Fibroblast of lung (primary cell): ENCODE measurements at regions not wholly inside any gene's neighbourhood (a gene's known extent, or its start where the extent isn't known, plus 50 kb on each side); places are given as distances from the start of the nearest gene placed in this dataset.

Experiments used
- DNase-seq, 2 donors: peaks; one replicate each; pipeline versions ENCODE4 v3.0.0 to v3.0.0-alpha.2; 2010; ENCODE audit warnings: low read depth in 2 of 2
- H2AFZ ChIP-seq: 2 replicates; pipeline ENCODE4 v1.5.1; 2012; ENCODE audit warnings: low read length, control low read depth, inconsistent platforms
- H3K27ac ChIP-seq: 2 replicates; pipeline ENCODE4 v1.5.1; 2011; ENCODE audit warnings: low read length, control low read depth; ENCODE audit not compliant: insufficient read depth
- H3K27me3 ChIP-seq: 2 replicates; pipeline ENCODE4 v1.5.1; 2011; ENCODE audit warnings: mild to moderate bottlenecking, low read length; ENCODE audit not compliant: control insufficient read depth, insufficient read depth
- H3K36me3 ChIP-seq: 2 replicates; pipeline ENCODE4 v1.5.1; 2011; ENCODE audit warnings: low read length; ENCODE audit not compliant: control insufficient read depth, insufficient read depth
- H3K4me1 ChIP-seq: 2 replicates; pipeline ENCODE4 v1.5.1; 2011; ENCODE audit warnings: low read length; ENCODE audit not compliant: control insufficient read depth, insufficient read depth; ENCODE audit errors: extremely low read depth
- H3K4me2 ChIP-seq: 2 replicates; pipeline ENCODE4 v1.5.1; 2011; ENCODE audit warnings: low read length, control low read depth; ENCODE audit not compliant: insufficient read depth; ENCODE audit errors: extremely low read depth
- H3K4me3 ChIP-seq, 4 experiments: fragments of 200-600 bp in 1 of 4; sonication (generic) in 1 of 4; replicated peaks in 1 of 4; 2 replicates each; pipeline ENCODE4 v1.5.1; 2011 to 2016; ENCODE audit warnings: low read length in 4 of 4, low read depth in 3 of 4, mild to moderate bottlenecking in 3 of 4, control low read depth in 2 of 4, inconsistent platforms in 1 of 4, mixed read lengths in 1 of 4; ENCODE audit not compliant: insufficient read depth in 1 of 4; ENCODE audit errors: control extremely low read depth in 1 of 4
- H3K79me2 ChIP-seq: 2 replicates; pipeline ENCODE4 v1.5.1; 2012; ENCODE audit warnings: mild to moderate bottlenecking, low read length, inconsistent platforms; ENCODE audit not compliant: control insufficient read depth, insufficient read depth
- H3K9ac ChIP-seq: 2 replicates; pipeline ENCODE4 v1.5.1; 2011; ENCODE audit warnings: mild to moderate bottlenecking, low read length, control low read depth; ENCODE audit not compliant: insufficient read depth
- H3K9me3 ChIP-seq: 2 replicates; pipeline ENCODE4 v1.5.1; 2012; ENCODE audit warnings: low read depth, low read length; ENCODE audit not compliant: control insufficient read depth, insufficient read depth
- H4K20me1 ChIP-seq: 2 replicates; pipeline ENCODE4 v1.5.1; 2011; ENCODE audit warnings: low read length; ENCODE audit not compliant: control insufficient read depth, insufficient read depth; ENCODE audit errors: extremely low read depth
- EZH2 ChIP-seq: IDR thresholded peaks from 2 replicates; pipeline ENCODE4 v1.5.1; 2012; ENCODE audit warnings: low read length, control low read depth, mild to moderate bottlenecking; ENCODE audit errors: missing control alignments
- TF ChIP-seq, protein P1 (sequence below), 2 donors: IDR thresholded peaks in 1 of 2; conservative IDR thresholded peaks in 1 of 2; 1 replicate in 1 of 2; 2 replicates in 1 of 2; pipeline ENCODE4 v1.5.1; 2011 to 2012; ENCODE audit warnings: low read length in 2 of 2, control low read depth in 1 of 2, inconsistent platforms in 1 of 2, low read depth in 1 of 2, mild to moderate bottlenecking in 1 of 2

DNA sequence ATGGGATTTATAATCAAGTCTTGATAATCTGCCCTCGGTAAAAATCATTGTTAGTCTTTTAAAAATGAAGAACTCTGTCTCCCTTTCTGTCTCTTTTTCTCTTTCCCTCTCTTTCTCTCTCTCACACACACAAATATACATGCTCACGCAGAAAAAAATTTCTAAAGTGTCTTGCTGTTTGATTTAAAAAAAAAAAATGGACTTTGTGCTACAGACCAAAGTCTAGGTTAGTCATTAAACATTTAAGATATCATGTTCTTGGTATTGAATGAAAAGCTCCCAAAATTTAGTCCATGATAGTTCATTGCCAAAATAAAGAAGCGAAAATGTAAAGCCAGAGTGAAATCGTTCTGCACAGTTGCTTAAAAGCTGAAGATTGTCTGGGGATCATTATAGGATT lies 665.8 kb downstream of the SORCS1 start:
- Histone ChIP-seq H3K4me1 (no peaks in the 10 kb centered on the region), H3K27ac (no peak overlapping the region), H3K9ac (no peak overlapping the region), H3K27me3 (no peaks in the 10 kb centered on the region), H3K79me2 (no peaks in the 10 kb centered on the region), H4K20me1 (no peaks in the 10 kb centered on the region), H3K4me3 (no peak overlapping the region), H2AFZ (no peak overlapping the region), H3K36me3 (no peaks in the 10 kb centered on the region), H3K4me2 (no peak overlapping the region), H3K9me3 (no peaks in the 10 kb centered on the region)
- TF ChIP-seq, protein P1, sequence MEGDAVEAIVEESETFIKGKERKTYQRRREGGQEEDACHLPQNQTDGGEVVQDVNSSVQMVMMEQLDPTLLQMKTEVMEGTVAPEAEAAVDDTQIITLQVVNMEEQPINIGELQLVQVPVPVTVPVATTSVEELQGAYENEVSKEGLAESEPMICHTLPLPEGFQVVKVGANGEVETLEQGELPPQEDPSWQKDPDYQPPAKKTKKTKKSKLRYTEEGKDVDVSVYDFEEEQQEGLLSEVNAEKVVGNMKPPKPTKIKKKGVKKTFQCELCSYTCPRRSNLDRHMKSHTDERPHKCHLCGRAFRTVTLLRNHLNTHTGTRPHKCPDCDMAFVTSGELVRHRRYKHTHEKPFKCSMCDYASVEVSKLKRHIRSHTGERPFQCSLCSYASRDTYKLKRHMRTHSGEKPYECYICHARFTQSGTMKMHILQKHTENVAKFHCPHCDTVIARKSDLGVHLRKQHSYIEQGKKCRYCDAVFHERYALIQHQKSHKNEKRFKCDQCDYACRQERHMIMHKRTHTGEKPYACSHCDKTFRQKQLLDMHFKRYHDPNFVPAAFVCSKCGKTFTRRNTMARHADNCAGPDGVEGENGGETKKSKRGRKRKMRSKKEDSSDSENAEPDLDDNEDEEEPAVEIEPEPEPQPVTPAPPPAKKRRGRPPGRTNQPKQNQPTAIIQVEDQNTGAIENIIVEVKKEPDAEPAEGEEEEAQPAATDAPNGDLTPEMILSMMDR (conservative IDR thresholded peaks at IDR 0.05 in 1 of 2, IDR thresholded peaks at IDR 0.05 in 1 of 2; ENCODE audit: low read depth in 1 of 2, low read length in 2 of 2): no peak
- no peak for TF ChIP-seq EZH2
- DNase-seq: no peak

DNA sequence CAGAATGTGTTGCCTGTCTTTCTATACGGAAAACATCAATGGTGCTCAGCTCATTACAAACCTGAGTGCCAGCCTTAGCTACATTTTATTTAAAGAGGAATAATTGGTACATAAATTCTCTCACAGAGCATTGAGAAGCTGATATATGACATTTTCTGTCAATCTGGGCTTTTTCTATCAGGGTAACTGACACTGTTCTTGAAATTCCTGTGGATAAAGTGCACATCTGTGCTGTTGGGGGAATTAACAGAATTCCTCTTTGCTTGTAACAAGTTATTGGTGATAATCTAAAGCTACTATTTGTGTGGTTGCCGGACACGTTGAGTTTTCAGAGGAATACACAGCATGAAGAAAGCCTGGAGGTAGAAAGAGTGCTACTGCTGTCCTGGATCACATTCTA lies 668.6 kb downstream of the SORCS1 start:
- TF ChIP-seq, protein P1 (conservative IDR thresholded peaks at IDR 0.05 in 1 of 2, IDR thresholded peaks at IDR 0.05 in 1 of 2; ENCODE audit: low read depth in 1 of 2, low read length in 2 of 2): no peak
- TF ChIP-seq EZH2: no peak
- H2AFZ ChIP-seq: no peak overlapping the region
- no peaks in the 10 kb centered on the region for H3K79me2 ChIP-seq
- H3K27me3 ChIP-seq: no peaks in the 10 kb centered on the region
- H3K4me1 ChIP-seq: no peaks in the 10 kb centered on the region
- no peak overlapping the region for H3K4me2 ChIP-seq
- no peak overlapping the region for H3K9ac ChIP-seq
- no peaks in the 10 kb centered on the region for H3K36me3 ChIP-seq
- H4K20me1 ChIP-seq: no peaks in the 10 kb centered on the region
- no peak overlapping the region for H3K27ac ChIP-seq
- H3K4me3 ChIP-seq: no peak overlapping the region
- H3K9me3 ChIP-seq: no peaks in the 10 kb centered on the region
- no peak for DNase-seq

DNA sequence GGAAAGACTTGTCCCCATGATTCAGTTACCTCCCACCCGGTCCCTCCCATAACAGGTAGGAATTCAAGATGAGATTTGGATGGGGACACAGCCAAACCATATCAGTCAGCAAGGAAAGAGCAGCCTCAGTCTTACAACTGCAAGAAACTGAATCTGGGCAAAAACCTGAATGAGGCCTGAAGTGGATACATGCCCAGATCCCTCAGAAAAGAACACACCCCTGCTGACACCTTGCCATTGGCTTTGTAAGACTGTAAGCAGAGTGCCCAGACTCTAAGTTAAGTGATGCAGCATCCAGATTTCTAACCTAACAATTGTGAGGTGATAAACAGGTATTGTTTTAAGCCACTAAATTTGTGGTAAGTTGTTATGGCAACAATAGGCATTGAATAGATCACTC lies 670.8 kb downstream of the SORCS1 start:
- Histone ChIP-seq H3K9me3 (no peaks in the 10 kb centered on the region), H3K79me2 (no peaks in the 10 kb centered on the region), H3K4me2 (no peak overlapping the region), H2AFZ (no peak overlapping the region), H3K36me3 (no peaks in the 10 kb centered on the region), H4K20me1 (no peaks in the 10 kb centered on the region), H3K27ac (no peak overlapping the region), H3K27me3 (no peaks in the 10 kb centered on the region), H3K9ac (no peak overlapping the region), H3K4me3 (no peak overlapping the region), H3K4me1 (no peaks in the 10 kb centered on the region)
- DNase-seq: no peak
- no peak for TF ChIP-seq EZH2
- TF ChIP-seq, protein P1 (conservative IDR thresholded peaks at IDR 0.05 in 1 of 2, IDR thresholded peaks at IDR 0.05 in 1 of 2; ENCODE audit: low read depth in 1 of 2, low read length in 2 of 2): no peak
